ENCODE measurements at regions not wholly inside any gene's neighbourhood (a gene's known extent, or its start where the extent isn't known, plus 50 kb on each side); places are given as distances from the start of the nearest gene placed in this dataset.

- Histone ChIP-seq H2AK5ac (ENCODE audit: low read depth, low read length) (no peak overlapping the region), H2BK120ac (replicated peaks; ENCODE audit: low read depth, low read length) (no peak overlapping the region), H2AFZ (ENCODE audit: low read length) (no peak overlapping the region), H3K9me3 (ENCODE audit: insufficient read depth in 2 of 2, low read depth in 1 of 2, low read length in 1 of 2) (no peaks in the 10 kb centered on the region), H4K5ac (ENCODE audit: insufficient read length, low read depth, low read length) (no peak overlapping the region), H3K23ac (ENCODE audit: insufficient read length) (no peak overlapping the region), H3K4me3 (ENCODE audit: extremely low read depth in 1 of 4, insufficient read depth in 2 of 4, low read depth in 3 of 4, low read length in 4 of 4) (no peak overlapping the region), H3K23me2 (ENCODE audit: low read depth, low read length) (no peaks in the 10 kb centered on the region), H3K27me3 (replicated peaks in 1 of 4; ENCODE audit: control insufficient read depth in 3 of 4, extremely low read depth in 1 of 4, insufficient read depth in 3 of 4, low read length in 3 of 4) (no peaks in the 10 kb centered on the region), H3K79me1 (ENCODE audit: low read depth, low read length) (no peaks in the 10 kb centered on the region), H3K14ac (ENCODE audit: insufficient read length) (no peak overlapping the region), H3K18ac (ENCODE audit: extremely low read depth, low read length) (no peak overlapping the region), H3K36me3 (ENCODE audit: control insufficient read depth in 2 of 4, insufficient read depth in 4 of 4, low read length in 3 of 4) (no peaks in the 10 kb centered on the region), H2BK20ac (ENCODE audit: low read length) (no peak overlapping the region), H3K4me2 (ENCODE audit: insufficient read depth in 1 of 2, low read depth in 2 of 2, low read length in 2 of 2) (no peak overlapping the region), H3K79me2 (ENCODE audit: control insufficient read depth in 1 of 2, insufficient read depth in 2 of 2, low read length in 2 of 2) (no peaks in the 10 kb centered on the region), H4K20me1 (replicated peaks in 1 of 2; ENCODE audit: control insufficient read depth in 1 of 2, insufficient read depth in 2 of 2, low read length in 2 of 2) (no peaks in the 10 kb centered on the region), H3K4me1 (replicated peaks in 1 of 4; ENCODE audit: control insufficient read depth in 3 of 4, insufficient read depth in 4 of 4, low read length in 3 of 4) (no peaks in the 10 kb centered on the region), H3K27ac (ENCODE audit: low read depth, low read length) (no peak overlapping the region), H3K9ac (replicated peaks in 1 of 4; ENCODE audit: extremely low read depth in 1 of 4, low read depth in 3 of 4, low read length in 3 of 4) (no peak overlapping the region), H3K56ac (replicated peaks; ENCODE audit: insufficient read length, low read depth, low read length) (no peak overlapping the region), H4K91ac (replicated peaks; ENCODE audit: insufficient read length, low read length) (no peak overlapping the region), H2BK12ac (ENCODE audit: low read depth, low read length) (no peak overlapping the region), H3K4ac (replicated peaks; ENCODE audit: insufficient read length, low read depth, low read length) (no peak overlapping the region), H2BK15ac (ENCODE audit: low read length) (no peak overlapping the region), H4K8ac (ENCODE audit: extremely low read depth, insufficient read depth, low read length) (no peak overlapping the region), H2BK5ac (ENCODE audit: low read depth, low read length) (no peak overlapping the region)
- DNase-seq (ENCODE audit: low read depth in 1 of 2, low spot score in 2 of 2), result no peak
- POLR2A ChIA-PET (ENCODE audit: partially characterized antibody), result no interaction called here
- TF ChIP-seq KDM1A (IDR thresholded peaks at IDR 0.05; ENCODE audit: borderline replicate concordance, low read length), result no peak
- no peak for FAIRE-seq
- CTCF ChIA-PET (ENCODE audit: partially characterized antibody), result no interaction called here
Observed at GRCh38 chr13:22422023-22422422, 751.1 kb downstream of the FGF9 start.
